ENCODE measurements at regions not wholly inside any gene's neighbourhood (a gene's known extent, or its start where the extent isn't known, plus 50 kb on each side); places are given as distances from the start of the nearest gene placed in this dataset.

DNA sequence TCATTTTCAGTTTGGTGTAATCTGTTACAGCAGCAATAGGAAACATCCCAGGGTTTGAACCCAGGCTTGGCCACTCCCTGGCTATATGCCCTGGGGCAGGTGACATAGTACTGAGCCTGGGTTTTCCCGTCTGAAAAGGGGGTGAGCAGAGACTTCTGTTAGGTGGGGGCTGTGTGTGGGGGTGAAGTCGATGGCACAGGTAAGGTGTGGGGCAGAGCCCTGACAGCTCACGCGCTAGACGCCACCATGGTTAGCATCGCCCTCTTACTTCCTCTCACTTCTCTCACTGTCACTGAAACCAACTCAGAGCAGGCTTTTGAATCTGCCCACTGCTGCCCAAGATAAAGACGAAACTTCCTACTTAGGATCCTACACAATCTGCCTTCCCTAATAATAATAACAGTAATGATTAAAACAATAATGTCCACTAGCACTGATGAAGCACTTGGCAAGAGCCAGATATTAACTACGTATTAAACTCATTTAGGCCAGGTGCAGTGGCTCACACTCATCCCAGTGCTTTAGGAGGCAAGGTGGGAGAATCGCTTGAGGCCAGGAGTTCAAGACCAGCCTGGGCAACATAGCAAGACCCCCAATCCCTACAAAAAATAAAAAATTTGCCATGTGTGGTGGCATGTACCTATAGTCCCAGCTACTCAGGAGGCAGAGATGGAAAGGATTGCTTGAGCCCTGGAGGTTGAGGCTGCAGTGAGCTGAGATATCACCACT lies 117.9 kb upstream of the PTPN1 start:
- TF ChIP-seq, protein P1, sequence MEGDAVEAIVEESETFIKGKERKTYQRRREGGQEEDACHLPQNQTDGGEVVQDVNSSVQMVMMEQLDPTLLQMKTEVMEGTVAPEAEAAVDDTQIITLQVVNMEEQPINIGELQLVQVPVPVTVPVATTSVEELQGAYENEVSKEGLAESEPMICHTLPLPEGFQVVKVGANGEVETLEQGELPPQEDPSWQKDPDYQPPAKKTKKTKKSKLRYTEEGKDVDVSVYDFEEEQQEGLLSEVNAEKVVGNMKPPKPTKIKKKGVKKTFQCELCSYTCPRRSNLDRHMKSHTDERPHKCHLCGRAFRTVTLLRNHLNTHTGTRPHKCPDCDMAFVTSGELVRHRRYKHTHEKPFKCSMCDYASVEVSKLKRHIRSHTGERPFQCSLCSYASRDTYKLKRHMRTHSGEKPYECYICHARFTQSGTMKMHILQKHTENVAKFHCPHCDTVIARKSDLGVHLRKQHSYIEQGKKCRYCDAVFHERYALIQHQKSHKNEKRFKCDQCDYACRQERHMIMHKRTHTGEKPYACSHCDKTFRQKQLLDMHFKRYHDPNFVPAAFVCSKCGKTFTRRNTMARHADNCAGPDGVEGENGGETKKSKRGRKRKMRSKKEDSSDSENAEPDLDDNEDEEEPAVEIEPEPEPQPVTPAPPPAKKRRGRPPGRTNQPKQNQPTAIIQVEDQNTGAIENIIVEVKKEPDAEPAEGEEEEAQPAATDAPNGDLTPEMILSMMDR (conservative IDR thresholded peaks at IDR 0.05): no peak
- TF ChIP-seq EZH2 (IDR thresholded peaks at IDR 0.05; ENCODE audit: low read depth): no peak

Measured in PC-9 (cell line).